ENCODE measurements at regions not wholly inside any gene's neighbourhood (a gene's known extent, or its start where the extent isn't known, plus 50 kb on each side); places are given as distances from the start of the nearest gene placed in this dataset.

GRCh38 chr6:165173484-165173883, 135.9 kb downstream of the C6orf118 start:
- TF ChIP-seq FOXM1 (IDR thresholded peaks at IDR 0.05; ENCODE audit: borderline replicate concordance) = no peak
- no peak for TF ChIP-seq PKNOX1 (IDR thresholded peaks at IDR 0.05)
- no peak for TF ChIP-seq BHLHE40 (IDR thresholded peaks at IDR 0.05; ENCODE audit: borderline replicate concordance)
- no peak for TF ChIP-seq FOXA1 (IDR thresholded peaks at IDR 0.05)
- no peak for TF ChIP-seq HDGF (IDR thresholded peaks at IDR 0.05; ENCODE audit: borderline replicate concordance)
- TF ChIP-seq SUZ12 (IDR thresholded peaks at IDR 0.05) = no peak
- no peak for TF ChIP-seq TARDBP (IDR thresholded peaks at IDR 0.05)
- TF ChIP-seq SP1 (IDR thresholded peaks at IDR 0.05) = no peak
- TF ChIP-seq FOXK2 (IDR thresholded peaks at IDR 0.05) = no peak

Data from HEK293T (cell line).